IPS-NIHi11 (cell line): ENCODE measurements at regions not wholly inside any gene's neighbourhood (a gene's known extent, or its start where the extent isn't known, plus 50 kb on each side); places are given as distances from the start of the nearest gene placed in this dataset.
A peak's percentile ranks its signal among the peaks of the same experiment; 100 is the strongest.

Source experiments
- DNase-seq: peaks from one replicate; pipeline ENCODE4 v3.0.0; 2012; ENCODE audit warnings: mixed read lengths, low spot score

DNA sequence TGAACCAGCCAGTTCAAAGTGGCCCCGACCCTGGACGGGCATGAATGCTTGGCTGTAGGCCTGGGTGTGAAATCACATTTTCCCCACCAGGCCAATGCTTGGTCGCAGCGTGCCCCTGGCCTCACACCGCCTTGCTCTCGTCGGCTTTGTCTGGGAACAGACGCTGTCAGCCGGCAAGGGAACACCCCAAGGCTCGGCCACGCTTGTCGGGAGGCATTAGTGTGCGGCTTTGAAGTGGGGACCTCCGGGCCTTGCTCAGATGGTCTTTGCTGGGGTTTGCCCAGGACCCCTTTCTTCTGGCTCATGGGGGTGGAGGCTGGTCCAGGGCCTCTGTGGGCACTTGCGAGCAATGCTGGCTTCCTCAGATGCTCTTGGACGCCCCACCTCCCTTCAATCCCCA lies 79.1 kb downstream of the INHBB start:
- DNase-seq = no peak

DNA sequence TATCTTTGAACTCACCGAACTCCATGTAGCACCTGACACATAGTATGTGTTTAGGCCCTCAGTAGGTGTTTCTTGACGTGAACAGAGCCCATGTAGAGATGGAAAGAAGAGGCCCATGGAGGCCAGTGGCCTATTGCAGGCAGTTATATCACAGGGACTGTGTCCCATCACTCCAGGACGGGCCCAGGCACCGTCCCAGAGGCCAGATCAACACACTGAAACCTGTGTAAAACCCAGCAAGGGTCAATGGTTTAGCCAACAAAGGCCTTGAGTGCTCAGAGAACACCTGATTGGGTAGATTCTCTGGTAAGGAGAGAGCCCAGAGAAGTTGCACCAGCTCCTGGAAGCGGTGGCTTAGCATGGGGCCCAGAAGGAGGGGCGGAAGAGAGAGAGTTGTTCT lies 82.8 kb downstream of the INHBB start:
- no peak for DNase-seq

DNA sequence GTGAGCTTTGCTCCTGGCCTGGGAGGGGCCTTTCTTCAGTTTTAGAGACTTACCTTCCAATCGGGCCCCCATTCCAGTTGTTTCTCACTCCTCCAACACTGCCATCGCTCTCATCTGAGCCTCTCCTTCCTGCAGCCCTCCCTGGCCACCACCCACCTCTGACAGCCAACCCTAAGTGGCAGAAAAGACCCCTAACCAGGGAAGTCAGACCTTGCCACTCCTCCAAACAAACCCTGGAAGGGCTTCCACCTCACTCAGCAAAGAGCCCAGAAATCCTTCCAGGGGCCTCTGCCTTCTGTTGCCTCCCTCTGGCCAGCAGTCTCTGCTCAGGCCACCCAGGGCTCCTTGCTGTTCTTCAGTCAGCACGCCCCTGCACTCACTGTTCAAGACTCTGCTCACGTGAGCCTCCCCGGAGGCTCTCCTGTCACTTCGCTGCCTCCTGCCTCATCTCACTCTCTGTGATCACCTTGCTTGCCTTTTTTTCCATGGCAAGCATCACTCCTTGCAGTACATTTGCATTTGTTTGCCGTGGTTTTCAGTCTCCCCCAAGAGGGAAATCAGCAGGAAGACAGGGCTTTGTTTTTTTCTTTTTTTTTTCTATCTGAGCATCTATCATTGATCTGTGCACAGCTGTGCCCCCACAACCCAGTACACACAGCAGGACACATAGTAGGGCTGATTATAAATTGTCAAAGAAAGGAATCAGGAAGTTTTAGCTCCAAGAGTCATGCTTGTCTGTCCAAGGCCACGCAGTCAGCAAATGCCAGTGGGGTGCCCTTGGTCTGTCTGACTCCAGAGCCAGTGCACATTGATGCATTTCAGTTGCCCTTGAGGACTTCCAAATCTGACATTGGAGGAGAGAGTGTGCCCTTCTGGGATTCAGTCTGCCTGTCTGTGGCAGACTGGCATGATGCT lies 83.9 kb downstream of the INHBB start:
- DNase-seq = peak; percentile 52

GRCh38 chr2:120430501-120430830 lies 84.5 kb downstream of the INHBB start:
- no peak for DNase-seq

GRCh38 chr2:120430957-120431356 lies 85.0 kb downstream of the INHBB start:
- DNase-seq = no peak

GRCh38 chr2:120431386-120432292 lies 85.7 kb downstream of the INHBB start:
- no peak for DNase-seq

DNA sequence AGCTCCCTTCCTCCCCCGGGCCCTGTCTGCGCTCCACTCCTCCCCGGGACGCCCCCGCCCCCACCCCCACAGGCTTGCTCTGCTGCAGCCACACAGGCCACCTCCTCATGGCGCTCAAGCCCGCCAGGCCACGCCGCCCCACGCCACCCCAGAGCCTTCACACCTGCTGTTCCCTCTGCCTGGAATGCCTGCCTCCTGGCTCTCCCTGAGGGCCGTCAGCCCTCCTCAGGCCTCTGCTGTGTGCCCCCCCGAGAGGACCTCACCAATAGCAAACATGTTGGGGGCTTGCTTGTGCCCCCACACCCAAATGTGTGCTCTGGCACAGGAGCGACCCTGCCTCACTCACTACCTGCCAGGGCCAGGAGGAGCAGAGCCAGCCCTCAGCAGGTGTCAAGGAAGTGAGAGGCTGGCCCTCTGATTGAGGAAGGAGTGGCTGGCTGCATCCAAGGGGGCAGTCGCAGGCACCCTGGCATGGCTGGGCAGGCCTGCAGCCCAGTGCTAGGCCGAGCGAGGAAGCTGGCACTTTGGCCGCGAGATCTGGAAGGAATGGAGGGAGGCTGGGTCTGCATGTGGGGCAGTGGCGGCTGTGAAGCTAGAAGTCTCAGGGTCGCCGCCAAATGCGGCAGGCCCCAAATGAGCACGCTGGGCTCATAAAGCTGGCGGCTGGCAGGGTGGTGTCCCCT lies 86.5 kb downstream of the INHBB start:
- DNase-seq = no peak

DNA sequence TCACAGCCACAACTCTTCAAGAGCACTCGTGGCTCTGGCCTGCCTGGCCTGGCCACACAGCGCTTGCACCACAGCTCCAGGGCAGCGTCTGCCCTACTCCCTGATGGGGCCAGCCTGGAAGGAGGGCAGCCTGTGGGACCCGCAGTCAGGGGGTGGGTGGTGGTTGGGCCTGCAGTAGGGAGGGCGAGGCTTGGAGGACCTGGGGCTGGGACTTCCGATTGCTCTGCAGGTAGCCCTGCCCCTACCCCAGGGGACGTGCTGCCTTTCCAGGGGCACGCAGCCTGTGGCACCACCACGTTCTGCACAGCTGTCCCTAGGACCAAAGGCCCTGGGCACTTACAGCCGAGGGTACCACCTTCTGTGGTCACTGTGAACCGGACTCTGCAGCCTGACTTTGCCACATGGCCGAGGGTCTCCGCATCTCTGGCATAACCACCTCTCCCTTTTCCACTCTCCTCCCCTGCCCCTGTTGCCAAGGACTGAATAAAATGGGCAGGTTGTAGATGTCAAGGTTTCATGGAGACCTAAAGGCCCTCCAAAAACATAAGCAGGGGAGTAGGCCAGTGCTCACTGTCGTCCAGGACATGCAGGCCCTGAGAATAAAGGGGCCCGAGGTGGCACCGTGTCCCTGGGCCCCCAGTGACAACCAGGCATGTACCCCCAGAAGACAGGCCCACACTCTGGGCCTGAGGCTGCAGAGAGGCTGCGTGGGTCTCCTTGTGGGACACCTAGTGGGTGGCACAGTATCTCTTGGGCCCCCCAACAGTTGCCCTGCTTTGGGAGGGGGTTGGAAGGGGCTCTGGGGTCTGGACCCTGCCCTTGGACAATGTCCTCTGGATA lies 87.3 kb downstream of the INHBB start:
- no peak for DNase-seq

DNA sequence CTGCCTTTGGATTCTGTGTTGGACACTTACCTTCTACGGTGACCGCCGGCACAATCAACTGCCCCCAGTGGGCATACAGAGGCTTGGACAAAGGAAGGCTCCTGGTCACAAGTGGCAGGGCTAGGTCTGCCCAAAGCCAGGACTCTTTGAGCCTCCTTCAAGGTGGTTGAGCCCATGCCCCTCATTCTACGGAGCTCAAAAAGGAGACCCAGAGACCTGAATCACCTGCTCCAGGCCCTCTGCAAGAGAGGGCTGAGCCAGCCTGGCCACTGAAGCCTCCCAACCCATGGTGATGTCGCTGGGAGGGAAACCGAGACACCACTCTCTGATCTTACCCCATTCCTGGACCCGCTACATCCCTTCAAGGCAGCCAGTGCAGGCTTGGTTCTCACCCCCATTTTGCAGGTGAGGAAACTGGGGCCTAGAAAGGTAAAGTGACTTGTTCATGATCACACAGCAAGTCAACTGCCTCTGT lies 87.9 kb downstream of the INHBB start:
- DNase-seq = no peak

DNA sequence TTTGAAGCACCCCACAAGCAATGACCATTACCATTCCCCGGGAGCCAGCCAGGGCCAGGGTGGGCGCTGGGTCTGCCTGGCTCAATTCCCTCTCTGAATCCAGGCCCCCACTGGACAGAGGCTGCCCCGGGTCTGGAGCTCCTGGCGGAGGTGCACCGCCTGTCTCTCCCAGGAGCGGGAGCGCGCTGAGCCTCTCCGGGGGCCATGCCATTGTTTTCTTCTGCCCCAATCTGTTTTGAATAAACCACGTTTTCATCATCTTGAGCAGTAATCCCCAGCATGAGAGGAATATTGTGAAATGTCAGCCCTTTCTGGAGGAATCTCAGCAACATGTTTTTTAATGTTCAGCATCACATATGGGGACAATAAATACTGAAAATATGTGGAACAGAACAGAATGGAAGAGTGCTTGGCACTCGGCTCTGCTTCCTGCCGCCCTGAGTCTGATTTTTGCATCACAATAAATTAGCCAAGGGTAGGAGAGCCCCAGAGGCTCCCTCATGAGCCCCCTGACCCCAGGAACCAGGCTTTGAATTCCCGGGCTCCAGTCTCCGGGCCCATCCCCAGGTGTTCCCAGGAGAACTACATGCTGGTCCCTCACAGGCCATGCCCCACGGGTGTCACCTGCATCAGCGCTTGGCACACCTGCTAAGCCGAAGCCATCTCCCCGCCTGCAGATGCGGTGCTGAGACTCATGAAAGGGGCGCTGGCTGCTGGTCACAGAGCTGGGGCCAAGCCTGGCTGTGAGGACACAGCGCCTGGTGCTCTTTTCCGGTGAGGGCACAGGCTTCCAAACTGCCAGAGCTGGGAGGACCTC lies 88.8 kb downstream of the INHBB start:
- DNase-seq = no peak

DNA sequence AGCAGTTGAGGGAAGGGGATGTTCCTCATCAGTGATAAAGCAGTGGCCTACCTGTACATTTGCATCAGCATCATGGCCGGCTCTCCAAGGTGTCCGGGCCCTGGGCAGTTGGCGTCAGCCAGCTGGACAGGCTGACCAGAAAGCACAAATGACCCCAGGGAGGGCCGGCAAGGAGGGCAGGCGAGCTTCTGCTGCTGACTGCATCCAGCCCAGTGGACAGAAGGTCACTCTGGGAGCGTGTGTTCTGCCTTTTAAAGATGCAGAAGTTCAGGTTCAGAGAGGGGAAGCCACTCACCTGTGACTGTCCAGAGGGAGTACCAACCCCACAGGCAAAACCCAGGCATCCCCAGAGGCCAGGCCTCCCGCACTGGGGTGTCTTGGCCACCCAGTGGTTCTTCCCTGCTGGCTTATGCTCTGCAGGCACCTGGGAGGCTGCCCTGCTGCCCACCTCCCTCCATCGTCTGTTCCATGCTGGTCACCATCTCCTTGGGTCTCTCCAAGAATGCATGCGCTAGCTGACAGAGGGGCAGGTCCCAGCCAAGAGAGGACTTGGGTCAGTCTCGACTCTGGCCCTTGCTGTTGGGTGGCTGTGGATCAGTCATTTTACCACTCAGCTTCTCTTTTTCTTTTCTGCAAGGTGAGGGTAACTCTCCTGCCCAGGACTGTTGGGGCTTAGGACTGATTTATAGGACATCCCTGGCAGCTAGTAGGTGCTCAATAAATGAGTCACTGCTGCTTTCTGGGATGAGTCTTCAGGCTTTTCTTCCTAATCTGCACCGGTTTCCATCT lies 89.9 kb downstream of the INHBB start:
- no peak for DNase-seq

GRCh38 chr2:120436460-120436739 lies 90.5 kb downstream of the INHBB start:
- no peak for DNase-seq

GRCh38 chr2:120436885-120437603 lies 91.1 kb downstream of the INHBB start:
- DNase-seq = peak; percentile 82

DNA sequence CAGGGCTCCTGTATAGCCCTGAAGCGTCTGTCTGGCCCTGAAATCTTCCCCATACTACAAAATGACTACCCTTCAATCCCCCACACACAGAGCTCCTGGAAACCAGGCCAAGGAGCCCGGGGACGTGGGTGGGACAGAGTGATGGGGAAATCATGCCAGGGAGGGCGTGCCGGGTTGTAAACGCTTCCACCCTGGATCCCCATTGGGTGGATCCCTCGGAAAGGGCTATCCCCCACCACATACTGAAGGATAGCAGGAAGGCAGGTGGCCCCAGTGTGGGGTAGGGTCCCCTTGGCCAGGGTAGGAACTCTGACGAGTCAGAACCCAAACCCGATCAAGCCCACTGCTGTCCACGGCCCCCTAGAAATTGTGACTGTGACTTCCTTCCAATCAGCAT lies 91.7 kb downstream of the INHBB start:
- DNase-seq = no peak

GRCh38 chr2:120438301-120439066 lies 92.5 kb downstream of the INHBB start:
- DNase-seq = no peak

GRCh38 chr2:120439067-120439368 lies 93.1 kb downstream of the INHBB start:
- no peak for DNase-seq

DNA sequence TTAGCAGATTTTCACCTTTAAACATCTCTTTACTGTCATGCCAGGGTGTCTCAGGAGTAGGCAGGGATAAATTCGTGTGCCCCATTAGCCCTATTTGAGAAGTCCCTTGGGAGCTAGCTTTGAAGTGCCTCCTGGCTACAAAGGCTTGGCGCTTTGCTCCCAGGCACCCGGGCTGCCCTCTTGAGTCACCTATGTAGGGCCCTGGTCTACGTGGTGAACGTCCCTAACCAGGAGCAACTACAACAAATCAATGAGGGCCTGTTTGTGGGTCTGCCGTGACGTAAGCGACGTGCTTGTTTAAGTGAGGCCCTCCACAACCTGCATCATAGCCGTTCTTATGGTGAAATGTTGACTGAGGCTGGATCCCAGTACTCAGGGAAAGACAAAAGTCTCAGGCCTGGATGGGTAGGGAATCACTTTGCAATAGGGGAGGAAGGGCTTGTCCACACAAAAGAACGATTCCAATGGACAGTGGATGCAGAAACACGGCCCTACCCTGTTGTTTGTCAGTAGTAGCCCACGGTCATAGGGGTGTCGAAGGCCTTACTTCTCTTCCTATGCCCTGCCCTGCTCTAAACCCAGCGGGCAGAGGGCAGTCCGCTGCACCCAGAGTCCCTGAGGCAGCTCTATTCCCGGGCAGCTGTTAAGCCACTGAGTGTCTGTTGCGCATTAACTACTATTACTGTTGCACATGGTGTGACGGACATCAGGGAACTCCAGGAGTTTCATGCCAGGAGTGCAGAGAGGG lies 93.9 kb downstream of the INHBB start:
- DNase-seq = no peak
